ACC112 (cell line): ENCODE measurements at regions not wholly inside any gene's neighbourhood (a gene's known extent, or its start where the extent isn't known, plus 50 kb on each side); places are given as distances from the start of the nearest gene placed in this dataset.

ENCODE experiments used
- H2AFZ ChIP-seq: fragments of 200-600 bp; sonication (generic); one replicate; pipeline ENCODE4 v1.6.0; 2017; ENCODE audit warnings: antibody characterized with exemption, low read length; ENCODE audit not compliant: unreplicated experiment
- H3K27ac ChIP-seq: fragments of 200-600 bp; sonication (generic); 2 replicates; pipeline ENCODE4 v1.5.1; 2014; ENCODE audit warnings: low read depth, mild to moderate bottlenecking, antibody characterized with exemption, low read length, moderate library complexity
- H3K27me3 ChIP-seq: fragments of 200-600 bp; sonication (generic); 2 replicates; pipeline ENCODE4 v1.6.1; 2014; ENCODE audit warnings: mild to moderate bottlenecking, antibody characterized with exemption, low read length, moderate library complexity, mixed read lengths; ENCODE audit not compliant: insufficient read depth
- H3K36me3 ChIP-seq: fragments of 200-600 bp; sonication (generic); 2 replicates; pipeline ENCODE4 v1.6.1; 2016; ENCODE audit warnings: mild to moderate bottlenecking, antibody characterized with exemption, low read length, moderate library complexity, mixed read lengths; ENCODE audit not compliant: insufficient read depth
- H3K4me1 ChIP-seq: fragments of 200-600 bp; sonication (generic); one replicate; pipeline ENCODE4 v1.6.1; 2016; ENCODE audit warnings: low read length, mixed read lengths; ENCODE audit not compliant: insufficient read depth, unreplicated experiment, control insufficient read depth
- H3K4me3 ChIP-seq: fragments of 200-600 bp; sonication (generic); 2 replicates; pipeline ENCODE4 v1.5.1; 2014; ENCODE audit warnings: mild to moderate bottlenecking, low read depth, low read length
- H3K79me2 ChIP-seq: fragments of 200-600 bp; sonication (generic); one replicate; pipeline ENCODE4 v1.6.0; 2016; ENCODE audit warnings: low read length; ENCODE audit not compliant: control insufficient read depth, unreplicated experiment, insufficient read depth

DNA sequence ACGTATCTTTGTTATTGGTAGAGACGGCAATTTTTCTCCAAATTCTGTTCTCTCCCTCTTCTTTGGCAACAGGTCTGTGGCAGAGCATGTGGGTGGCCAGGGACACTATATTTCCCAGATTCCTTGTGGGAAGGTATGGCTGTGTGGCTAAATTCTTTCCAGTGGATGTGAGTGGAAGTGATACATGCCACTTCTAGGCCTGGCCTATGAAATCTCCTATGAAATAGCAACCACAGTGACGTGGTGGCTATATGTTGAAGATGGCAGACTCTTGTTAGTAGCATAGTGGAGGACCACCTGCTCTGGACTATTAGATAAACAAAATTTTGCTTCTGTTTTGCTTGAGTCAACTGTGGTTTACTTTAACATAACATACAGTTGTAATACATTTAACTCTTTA is 243.3 kb downstream of the IL20RB start:
- Histone ChIP-seq H3K79me2 (no peaks in the 10 kb centered on the region), H2AFZ (no peak overlapping the region)

DNA sequence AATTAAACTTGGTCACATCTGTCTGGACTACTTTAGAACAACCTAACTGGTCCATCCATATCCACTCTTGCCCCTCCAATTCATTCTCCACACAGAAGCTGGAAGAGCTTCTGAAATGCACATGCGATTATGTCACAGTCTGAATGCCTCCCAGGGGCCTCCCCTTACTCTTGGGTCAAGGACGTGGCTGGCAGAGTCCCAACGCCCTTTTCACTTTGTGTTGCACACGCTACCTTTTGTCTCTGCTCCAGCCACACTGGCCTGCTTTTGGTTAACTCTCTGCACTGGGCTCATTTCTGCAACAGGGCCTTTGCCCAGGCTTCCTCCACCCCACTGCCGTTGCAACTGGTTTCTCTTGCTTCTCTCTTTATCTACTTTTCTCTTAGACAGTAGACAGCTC is 245.2 kb downstream of the IL20RB start:
- no peaks in the 10 kb centered on the region for H3K79me2 ChIP-seq
- no peak overlapping the region for H3K4me3 ChIP-seq
- H3K27me3 ChIP-seq, result peaks cover 4% of the 10 kb centered on the region; the same call in 1 of the 2 replicates
- no peaks in the 10 kb centered on the region for H3K4me1 ChIP-seq
- no peak overlapping the region for H3K27ac ChIP-seq
- no peaks in the 10 kb centered on the region for H3K36me3 ChIP-seq
- no peak overlapping the region for H2AFZ ChIP-seq

More for the DNA sequence above, 243.3 kb downstream of the IL20RB start:
- Histone ChIP-seq H3K36me3 (no peaks in the 10 kb centered on the region), H3K4me3 (no peak overlapping the region), H3K27me3 (peaks cover 4% of the 10 kb centered on the region; the same call in 1 of the 2 replicates), H3K4me1 (no peaks in the 10 kb centered on the region), H3K27ac (no peak overlapping the region)

- H3K4me3 ChIP-seq, result no peak overlapping the region
- peaks cover 4% of the 10 kb centered on the region; the same call in 1 of the 2 replicates for H3K27me3 ChIP-seq
- no peak overlapping the region for H3K27ac ChIP-seq
- no peaks in the 10 kb centered on the region for H3K79me2 ChIP-seq
- no peak overlapping the region for H2AFZ ChIP-seq
- H3K36me3 ChIP-seq, result no peaks in the 10 kb centered on the region
- H3K4me1 ChIP-seq, result no peaks in the 10 kb centered on the region
Observed at GRCh38 chr3:137204409-137204808, 246.6 kb downstream of the IL20RB start.

DNA sequence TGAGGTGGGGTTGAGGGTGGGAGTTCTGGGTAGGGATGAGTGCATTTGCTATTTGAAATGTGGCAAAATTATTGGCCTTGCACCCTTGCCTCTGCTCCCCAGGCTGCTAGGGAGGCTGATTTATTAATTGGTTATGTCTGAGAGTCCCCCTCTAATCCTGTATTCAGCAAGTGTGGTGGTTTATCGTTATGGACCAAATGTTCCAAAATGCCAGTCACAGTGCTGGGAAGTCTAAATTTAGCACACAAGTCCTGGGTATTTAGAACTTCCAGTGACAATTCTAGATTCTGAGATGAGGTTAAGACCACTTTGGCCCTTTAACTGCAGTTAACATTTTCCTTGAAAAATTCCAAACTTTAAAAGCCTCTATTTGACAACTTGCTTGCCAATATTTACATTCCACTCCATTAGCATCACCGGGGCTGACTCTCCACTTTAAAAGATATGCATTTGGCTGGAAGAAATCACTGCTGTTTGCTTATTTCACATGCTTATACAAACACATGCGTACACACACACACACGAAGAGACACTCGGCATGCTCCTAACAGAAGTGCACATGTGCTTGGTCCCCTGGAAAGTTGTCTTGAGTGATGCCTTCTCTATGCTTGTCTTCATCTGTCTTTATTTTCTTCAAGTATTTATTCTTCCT is 247.7 kb downstream of the IL20RB start:
- Histone ChIP-seq H3K36me3 (no peaks in the 10 kb centered on the region), H3K79me2 (no peaks in the 10 kb centered on the region), H3K27me3 (no peaks in the 10 kb centered on the region), H2AFZ (no peak overlapping the region), H3K4me1 (no peaks in the 10 kb centered on the region), H3K4me3 (no peak overlapping the region), H3K27ac (no peak overlapping the region)

DNA sequence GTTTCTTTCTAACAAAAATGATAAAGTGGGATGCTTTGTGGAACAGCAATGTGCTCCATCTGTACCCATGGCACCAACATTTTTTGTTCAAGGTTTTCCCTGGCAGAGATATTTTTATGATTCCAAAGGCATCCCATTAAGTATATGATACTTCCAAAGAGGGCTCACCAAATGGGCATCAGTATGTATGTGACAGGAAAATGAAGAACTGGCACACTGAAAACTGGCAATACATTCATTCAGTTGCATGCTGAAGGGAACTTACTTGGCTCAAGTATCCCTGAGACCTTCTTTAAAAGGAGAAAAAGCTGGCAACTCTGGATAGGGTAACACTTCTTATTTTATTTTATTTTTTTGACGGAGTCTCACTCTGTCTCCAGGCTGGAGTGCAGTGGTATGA is 249.8 kb downstream of the IL20RB start:
- no peaks in the 10 kb centered on the region for H3K4me1 ChIP-seq
- H3K36me3 ChIP-seq, result no peaks in the 10 kb centered on the region
- H2AFZ ChIP-seq, result no peak overlapping the region
- H3K79me2 ChIP-seq, result no peaks in the 10 kb centered on the region
- no peak overlapping the region for H3K4me3 ChIP-seq
- no peak overlapping the region for H3K27ac ChIP-seq
- H3K27me3 ChIP-seq, result no peaks in the 10 kb centered on the region

GRCh38 chr3:137217733-137218132 is 259.9 kb downstream of the IL20RB start:
- no peaks in the 10 kb centered on the region for H3K36me3 ChIP-seq
- no peak overlapping the region for H2AFZ ChIP-seq
- no peaks in the 10 kb centered on the region for H3K4me1 ChIP-seq
- H3K4me3 ChIP-seq, result no peak overlapping the region
- no peak overlapping the region for H3K27ac ChIP-seq
- H3K79me2 ChIP-seq, result no peaks in the 10 kb centered on the region
- no peaks in the 10 kb centered on the region for H3K27me3 ChIP-seq

- Histone ChIP-seq H3K4me1 (no peaks in the 10 kb centered on the region), H3K27me3 (no peaks in the 10 kb centered on the region), H3K27ac (no peak overlapping the region), H2AFZ (no peak overlapping the region), H3K4me3 (no peak overlapping the region), H3K36me3 (no peaks in the 10 kb centered on the region), H3K79me2 (no peaks in the 10 kb centered on the region)
Observed at GRCh38 chr3:137219801-137220445, 262.1 kb downstream of the IL20RB start.

DNA sequence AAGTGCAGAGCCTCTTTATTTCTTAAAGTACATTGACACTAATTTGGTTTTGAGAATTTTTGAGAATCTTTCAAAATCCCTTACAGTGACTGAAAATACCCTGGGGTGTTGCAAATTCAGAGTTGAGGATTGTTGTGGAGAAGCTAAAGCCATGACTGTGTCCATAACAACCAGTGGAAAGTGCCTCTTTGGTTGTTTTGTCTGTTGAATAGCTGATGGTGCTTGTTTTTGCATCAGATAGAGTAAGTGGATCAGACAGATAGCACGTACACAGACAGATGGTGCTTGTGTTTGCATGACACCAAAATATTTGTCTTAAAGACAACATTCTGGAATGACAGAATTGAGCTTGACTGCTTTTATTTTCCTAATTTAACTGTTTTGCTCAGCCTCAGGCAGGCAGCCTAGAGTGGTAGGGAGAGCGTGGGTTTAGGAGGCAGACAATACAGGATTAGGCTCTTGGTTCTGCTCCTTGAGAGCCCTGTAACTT is 265.0 kb downstream of the IL20RB start:
- H2AFZ ChIP-seq, result no peak overlapping the region
- H3K27me3 ChIP-seq, result no peaks in the 10 kb centered on the region
- no peak overlapping the region for H3K4me3 ChIP-seq
- H3K4me1 ChIP-seq, result no peaks in the 10 kb centered on the region
- H3K36me3 ChIP-seq, result no peaks in the 10 kb centered on the region
- no peaks in the 10 kb centered on the region for H3K79me2 ChIP-seq
- no peak overlapping the region for H3K27ac ChIP-seq

DNA sequence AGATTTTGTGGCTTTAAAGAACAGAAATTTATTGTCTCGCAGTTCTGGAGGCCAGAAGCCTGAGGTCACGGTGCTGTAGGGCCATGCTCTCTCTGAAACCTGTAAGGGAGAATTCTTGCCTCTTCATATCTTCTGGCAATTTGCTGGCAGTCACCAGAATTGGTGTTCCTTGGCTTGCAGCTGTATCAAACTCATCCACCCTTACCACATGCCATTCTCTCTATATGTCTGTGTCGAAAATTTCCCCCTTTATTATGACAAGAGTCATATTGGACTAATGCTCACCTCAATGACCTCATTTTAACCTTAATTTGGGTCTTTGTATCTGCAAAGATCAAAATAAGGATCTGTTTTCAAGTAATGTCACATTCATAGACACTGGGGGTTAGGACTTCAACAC is 266.7 kb downstream of the IL20RB start:
- Histone ChIP-seq H3K27me3 (no peaks in the 10 kb centered on the region), H3K27ac (no peak overlapping the region), H2AFZ (no peak overlapping the region)

GRCh38 chr3:137242836-137243400 is 285.1 kb downstream of the IL20RB start:
- Histone ChIP-seq H3K27me3 (no peaks in the 10 kb centered on the region), H3K4me3 (no peak overlapping the region), H3K4me1 (no peaks in the 10 kb centered on the region), H2AFZ (no peak overlapping the region), H3K27ac (no peak overlapping the region), H3K79me2 (no peaks in the 10 kb centered on the region), H3K36me3 (no peaks in the 10 kb centered on the region)

More for the DNA sequence above, 266.7 kb downstream of the IL20RB start:
- Histone ChIP-seq H3K4me3 (no peak overlapping the region), H3K36me3 (no peaks in the 10 kb centered on the region), H3K4me1 (no peaks in the 10 kb centered on the region), H3K79me2 (no peaks in the 10 kb centered on the region)

GRCh38 chr3:137246491-137246890 is 288.7 kb downstream of the IL20RB start:
- no peaks in the 10 kb centered on the region for H3K79me2 ChIP-seq
- H3K27me3 ChIP-seq, result no peaks in the 10 kb centered on the region
- no peak overlapping the region for H3K4me3 ChIP-seq
- H3K4me1 ChIP-seq, result no peaks in the 10 kb centered on the region
- H3K36me3 ChIP-seq, result no peaks in the 10 kb centered on the region
- no peak overlapping the region for H3K27ac ChIP-seq
- H2AFZ ChIP-seq, result no peak overlapping the region
